HG02970 (cell line): ENCODE measurements at regions not wholly inside any gene's neighbourhood (a gene's known extent, or its start where the extent isn't known, plus 50 kb on each side); places are given as distances from the start of the nearest gene placed in this dataset.

Experiments
- ATAC-seq: cut with Tn5 transposase; IDR thresholded peaks from one replicate; pipeline ENCODE4 v1.9.1; 2021; ENCODE audit warnings: mild to moderate bottlenecking, moderate library complexity, moderate number of reproducible peaks; ENCODE audit not compliant: unreplicated experiment, low FRiP score

DNA sequence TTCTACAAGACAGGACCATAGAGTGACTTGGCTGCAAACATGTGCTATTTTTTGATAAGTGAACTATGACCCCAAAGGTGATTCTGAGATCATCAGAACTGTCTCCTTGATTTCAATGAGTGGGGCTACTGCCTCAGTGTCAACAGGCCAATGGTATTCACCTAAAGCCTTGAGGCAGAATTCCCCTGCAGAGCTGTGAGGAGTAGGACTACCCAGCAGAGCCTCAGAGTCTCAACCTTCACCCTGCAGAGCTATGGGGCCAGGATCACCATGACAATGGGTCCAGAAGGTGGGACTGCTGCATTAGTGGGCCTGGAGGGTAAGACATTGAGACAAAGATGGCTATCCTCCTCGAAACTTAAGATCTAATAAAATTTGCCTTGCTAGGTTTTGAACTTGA, 1668.2 kb upstream of the SLC39A10 start:
- ATAC-seq = no peak

DNA sequence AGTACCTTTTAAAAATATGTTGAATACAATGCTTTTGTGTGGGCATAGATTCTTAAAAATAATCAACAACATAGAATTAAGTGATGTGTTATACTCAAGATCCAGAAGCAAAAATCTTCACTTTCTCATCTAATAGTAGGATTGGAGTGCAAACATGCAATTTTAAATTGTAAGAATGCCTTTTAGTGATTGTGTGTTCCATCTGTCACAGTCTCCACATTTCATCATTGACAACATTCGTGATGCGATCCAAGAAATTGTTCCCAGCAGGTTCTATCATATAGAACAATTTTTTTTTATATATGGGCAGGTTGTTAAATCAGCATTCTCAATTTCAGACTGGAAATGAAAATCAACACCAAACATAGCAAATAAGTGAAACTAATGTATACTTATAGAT, 1671.8 kb upstream of the SLC39A10 start:
- ATAC-seq = no peak

DNA sequence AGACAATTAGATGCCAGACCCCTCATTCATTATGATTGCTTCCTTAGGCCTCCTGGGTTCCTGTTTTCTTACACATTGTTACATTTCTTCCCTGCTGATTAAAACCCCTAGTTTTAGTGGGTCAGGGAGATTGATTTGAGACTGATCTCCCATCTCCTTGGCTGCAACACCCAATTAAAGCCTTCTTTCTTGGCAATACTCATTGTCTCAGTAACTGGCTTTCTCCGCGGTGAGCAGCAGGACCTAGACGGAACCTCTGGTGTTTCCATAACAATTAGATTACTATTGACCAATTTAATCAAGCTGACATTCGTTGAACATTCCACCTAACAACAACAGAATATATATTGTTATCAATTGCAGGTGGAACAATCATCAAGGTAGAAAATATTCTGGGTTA, 1676.4 kb upstream of the SLC39A10 start:
- ATAC-seq = no peak

DNA sequence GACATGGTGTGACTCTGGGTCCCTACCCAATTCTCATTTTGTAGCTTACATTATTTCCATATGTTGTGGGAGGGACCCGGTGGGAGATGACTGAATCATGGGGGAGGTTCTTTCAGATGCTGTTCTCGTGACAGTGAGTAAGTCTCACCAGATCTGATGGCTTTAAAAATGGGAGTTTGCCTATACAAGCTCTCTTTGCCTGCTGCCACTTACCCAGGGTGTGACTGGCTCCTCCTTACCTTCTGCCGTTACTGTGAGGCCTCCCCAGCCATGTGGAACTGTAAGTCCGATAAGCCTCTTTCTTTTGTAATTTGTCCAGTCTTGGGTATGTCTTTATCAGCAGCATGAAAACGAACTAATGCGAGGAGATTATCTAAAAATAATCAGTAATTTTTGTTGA, 1683.2 kb upstream of the SLC39A10 start:
- ATAC-seq = no peak

DNA sequence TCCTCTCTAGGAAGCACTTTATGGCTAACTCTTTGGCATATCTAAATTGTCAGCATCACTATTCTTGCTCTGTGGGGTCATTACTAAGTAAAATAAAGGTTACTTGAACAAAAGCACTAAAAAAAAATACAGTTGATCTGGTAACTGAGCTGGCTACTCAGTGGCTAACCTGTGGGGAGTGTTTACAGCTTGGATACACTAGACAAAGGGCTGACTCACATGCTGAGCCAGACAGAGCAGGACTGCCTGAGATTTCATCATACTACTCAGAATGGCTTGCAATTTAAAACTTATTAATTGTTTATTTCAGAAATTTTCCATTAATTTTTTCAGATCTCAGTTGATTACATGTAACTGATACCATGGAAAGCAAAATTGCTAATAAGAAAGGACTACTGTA, 1690.4 kb upstream of the SLC39A10 start:
- ATAC-seq = no peak

DNA sequence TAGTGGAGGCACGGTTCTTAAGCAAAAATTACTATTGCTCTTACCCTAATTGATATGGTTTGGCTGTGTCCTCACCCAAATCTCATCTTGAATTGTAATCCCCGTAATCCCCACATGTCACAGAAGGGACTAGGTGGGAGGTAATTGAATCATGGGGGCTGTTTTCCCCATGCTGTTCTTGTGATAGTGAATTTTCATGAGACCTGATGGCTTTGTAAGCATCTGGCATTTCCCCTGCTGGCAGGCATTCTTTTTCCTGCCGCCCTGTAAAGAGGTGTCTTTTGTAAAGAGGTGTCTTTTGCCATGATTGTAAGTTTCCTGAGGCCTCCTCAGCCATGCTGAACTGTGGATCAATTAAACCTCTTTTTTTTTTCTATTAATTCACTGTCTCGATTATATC, 1691.8 kb upstream of the SLC39A10 start:
- no peak for ATAC-seq

DNA sequence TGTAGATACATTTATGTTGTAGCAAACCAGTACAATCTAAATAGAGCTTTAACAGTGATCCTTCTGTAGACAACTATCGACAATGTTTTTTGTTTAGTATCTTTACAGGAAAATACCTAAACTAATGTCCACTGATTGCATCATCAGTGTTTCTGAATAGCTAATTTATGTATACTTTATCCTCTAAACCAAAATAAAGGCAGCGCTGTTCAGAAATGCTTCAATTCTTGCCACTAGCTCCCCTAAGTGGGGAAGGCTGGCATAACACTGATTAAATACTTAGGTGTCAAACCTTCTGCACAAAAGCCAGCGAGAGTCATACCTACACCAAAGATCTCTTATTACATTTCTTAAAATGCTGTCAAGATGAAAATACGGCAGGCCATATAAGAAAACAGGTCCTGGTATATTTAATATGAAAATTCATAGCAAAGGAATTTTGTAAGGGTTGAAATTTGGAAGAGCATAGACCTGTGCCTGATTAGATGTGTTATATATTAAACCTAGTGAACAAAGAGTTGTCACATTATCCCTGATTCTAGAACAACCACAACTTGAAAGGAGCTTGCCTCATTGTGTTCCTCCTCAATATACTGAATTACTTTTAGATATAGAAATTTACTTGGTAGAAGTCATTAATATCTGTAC, 1693.4 kb upstream of the SLC39A10 start:
- peak; percentile 49 for ATAC-seq

DNA sequence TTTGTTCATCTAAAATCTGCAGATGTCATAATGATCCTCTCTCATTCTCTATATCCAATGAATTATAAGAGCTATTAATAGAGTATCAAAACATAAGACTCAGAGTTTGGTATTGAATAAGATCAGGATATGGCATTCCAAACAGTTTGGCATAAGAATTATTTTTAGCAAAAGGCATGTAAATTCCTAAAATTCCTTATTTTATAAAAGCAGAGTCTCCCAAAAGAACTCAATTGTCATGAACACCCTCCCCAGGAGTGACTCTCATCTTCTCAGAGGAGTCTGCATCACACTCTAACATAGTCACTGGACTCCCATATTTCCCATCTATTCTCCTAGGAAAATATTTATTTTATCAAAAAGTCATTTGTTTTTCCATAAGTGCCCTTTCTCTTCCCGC, 1710.2 kb upstream of the SLC39A10 start:
- no peak for ATAC-seq

DNA sequence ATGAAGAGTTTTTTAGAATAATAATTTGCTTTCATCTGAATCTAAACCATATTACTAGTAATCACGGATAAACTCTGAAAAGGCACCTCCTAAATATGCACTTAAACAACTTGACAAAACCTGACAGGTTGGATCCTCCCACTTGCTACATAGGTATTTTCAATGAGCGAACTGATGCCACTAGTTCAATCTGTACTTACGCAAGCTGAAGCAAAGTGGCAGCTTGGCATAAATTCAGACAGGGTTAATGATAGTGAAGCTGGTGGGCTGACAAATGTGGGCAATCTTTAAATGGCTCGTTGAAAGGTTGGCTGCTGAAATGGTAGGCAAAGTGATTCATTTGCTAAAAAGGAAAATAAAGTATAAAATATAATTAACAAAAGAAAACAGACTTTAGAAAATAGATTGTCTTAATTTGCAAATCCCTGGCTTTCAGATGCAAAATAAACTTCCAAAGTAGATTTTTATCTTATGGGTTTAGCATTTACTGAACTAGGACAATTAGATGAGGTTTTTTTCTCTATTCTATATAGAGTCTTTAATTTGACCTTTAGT, 1713.5 kb upstream of the SLC39A10 start:
- no peak for ATAC-seq

DNA sequence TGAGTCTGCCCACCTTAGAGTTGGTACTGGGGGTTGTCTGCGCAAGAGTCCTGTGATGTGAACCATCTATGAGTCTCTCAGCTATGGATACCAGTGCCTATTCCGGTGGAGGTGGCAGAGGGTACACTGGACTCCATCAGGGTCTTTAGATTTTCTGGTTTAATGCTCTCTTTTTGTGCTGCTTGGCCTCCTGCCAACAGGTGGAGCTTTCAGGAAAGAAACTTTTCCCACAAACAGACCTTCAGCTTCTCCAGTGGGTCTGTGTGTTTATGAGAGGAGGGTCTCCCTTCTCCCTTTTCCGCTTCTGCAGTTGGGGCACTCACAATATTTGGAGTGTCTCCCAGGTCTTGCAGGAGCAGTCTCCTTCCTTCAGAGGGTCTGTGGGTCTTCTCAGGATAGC, 1721.9 kb upstream of the SLC39A10 start:
- ATAC-seq = no peak

DNA sequence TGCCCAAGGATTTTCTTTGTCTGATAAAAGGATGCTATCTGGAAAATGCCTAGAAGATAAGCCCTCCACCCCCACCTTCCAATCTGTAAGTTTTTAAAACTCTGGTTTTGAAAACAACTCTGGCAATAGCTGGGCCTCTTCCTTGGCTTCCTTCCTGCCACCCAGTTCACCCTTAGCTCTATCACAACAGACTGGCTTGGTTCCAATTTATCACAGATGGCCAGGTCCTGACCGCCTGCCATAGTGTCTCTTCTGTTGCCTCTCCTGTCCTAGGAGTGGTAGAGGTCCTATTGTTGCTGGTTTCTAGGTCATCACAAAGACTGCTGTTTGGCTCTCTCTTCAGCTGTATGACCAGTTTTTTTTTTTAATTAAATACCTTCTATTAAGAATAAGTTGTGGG, 1727.9 kb upstream of the SLC39A10 start:
- no peak for ATAC-seq

DNA sequence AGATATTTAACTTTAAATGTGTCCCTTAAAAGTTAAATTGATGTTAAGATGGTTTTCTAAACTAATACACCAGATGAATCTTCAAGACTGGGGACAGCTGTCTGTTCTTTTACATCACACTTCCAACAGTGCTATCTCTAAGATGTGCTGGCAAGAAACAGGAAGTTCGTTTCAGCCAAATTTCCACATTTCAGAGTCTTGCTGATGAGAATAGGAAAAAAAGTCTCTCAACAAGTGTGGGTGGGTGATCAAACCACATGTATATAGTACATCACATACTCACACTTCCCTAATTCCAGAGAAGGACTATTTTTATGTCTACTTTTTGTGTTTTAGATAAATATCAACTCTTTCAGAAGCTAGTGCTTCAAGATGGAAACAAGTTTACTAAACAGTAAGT, 1712.8 kb upstream of the TMEFF2 start:
- ATAC-seq = no peak

DNA sequence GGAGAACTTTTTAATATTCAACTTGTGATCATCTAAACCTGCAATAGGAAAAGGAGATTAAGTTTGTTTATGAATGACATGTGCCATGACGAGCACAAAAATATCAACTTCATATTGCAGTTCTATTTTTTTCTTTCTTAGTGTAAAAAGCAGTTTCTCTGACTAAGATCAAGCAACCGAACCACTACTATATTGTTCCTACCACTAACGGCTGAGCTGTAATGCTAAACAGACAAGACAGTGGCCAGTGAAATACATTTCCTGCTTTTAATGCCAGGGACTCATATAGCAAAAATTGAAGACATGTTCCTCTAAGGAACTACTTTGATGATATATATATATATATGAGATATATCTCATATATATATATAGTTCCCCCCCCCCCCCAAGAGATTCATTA, 1705.6 kb upstream of the TMEFF2 start:
- no peak for ATAC-seq

DNA sequence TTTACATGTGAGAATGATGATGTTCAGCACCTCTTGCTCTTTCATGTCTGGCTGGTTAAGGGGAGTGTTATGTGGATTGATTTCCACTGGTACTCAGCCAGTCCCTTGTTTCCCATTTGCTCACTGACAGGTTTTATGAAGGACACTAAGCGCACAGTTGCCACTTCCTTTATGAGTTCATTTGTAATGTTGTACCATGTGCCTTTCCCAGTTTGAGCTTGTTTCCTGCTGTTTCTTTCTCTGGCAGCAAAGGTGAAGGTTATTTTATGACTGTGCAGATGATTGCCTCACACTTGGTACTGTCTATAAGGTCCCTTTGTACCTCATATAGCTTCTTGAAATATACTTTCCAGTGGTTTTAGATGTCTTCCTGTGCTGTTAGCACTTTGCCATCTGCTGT, 1700.5 kb upstream of the TMEFF2 start:
- no peak for ATAC-seq

DNA sequence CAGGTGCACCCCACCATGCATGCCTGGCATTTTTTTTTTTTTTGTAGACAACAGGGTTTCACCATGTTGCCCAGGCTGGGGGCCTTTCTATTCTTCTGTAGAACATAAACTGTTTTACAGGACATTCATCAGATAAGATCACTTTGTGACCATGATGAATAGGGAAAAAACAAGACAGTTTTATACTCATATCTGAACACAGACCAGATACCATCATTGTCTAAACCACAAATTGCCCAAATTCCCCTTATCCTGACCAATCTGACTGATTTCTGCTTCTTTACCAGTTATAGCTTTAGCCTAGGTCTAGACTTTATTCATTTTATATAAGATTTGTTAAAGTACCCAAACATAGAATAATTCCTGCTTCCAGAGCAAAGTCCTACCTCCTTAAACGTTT, 1699.3 kb upstream of the TMEFF2 start:
- ATAC-seq = no peak

DNA sequence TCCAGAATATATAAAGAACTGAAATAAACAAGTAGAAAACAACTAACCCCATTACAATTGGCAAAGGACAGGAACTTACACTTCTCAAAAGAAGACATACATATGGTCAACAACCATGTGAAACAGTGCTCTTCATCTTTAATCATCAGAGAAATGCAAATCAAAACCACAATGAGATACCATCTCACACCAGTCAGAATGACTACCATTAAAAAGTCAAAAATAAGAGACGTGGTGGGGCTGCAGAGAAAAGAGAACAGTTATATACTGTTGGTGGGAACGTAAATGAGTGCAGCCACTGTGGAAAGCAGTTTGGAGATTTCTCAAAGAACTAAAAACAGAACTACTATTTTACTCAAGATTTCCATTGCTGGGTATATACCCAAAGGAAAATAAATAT, 1696.3 kb upstream of the TMEFF2 start:
- ATAC-seq = no peak

DNA sequence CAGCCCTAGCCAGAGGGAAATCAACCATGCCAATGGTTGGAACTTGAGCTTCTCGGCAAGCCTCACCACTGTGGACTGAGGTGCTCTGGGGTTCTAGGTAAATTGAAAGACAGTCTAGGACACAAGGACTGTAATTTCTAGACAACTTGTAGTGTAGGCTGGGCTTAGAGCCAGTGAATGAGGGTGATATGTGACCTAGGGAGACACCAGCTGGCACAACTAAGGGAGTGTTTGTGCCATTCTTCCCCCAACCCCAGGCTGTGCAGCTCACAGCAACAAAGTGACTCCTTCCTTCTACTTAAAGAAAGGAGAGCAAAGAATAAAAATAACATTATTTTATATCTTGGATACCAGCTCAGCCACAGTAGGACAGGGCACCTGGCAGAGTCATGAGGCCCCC, 1690.7 kb upstream of the TMEFF2 start:
- no peak for ATAC-seq

DNA sequence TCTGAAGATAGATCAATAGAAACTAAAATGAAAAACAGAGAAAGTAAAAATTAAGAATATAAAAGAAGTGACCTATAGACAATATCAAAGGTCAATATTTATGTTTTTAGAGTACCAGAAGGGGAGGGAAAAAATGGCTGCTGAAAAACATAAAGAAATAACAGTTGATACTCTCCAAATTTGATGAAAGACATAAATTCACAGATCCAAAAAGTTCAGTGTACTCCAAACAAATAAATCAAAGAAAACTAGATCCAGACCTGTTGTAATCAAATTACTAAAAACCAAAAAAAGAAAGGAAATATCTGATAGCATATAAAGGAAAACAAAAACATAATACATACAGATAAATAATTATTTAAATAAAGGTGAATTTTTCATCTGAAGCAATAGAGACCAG, 1689.1 kb upstream of the TMEFF2 start:
- ATAC-seq = no peak

DNA sequence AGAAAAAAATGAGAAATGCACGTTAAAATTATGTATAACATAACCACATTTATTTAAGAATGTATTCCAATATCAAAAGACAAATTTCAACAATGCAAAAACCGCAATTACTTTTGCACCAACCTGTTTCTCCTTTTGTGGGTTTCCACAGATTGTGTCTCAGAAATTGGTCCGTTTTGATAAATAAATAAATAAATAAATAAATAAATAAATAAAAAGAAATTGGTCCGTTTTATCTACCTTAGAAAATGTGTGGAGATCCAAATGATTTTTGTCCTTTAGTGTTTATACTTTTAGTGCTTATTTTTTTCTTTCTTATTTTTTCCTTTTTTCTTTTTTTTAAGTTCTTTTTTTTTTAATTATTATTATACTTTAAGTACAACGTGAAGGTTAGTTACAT, 1682.2 kb upstream of the TMEFF2 start:
- ATAC-seq = no peak

DNA sequence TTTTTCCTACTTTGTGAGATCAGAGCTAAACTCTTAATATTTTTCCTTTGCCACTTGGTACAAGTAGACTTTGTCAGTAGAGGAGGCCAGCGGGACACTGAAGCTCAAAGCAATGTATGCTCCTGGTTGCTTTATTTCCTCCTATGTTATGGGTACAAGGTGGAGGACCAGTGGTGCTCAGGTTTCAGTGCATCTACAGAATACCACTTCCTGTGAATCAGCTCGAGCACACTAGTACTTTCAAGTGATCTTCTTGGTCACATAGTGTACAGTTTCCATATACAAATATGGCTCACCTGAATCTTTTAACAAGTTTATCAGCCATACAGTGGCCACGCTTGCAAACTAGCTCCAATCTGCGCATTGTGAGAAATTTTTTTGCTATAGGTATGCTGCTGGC, 1674.8 kb upstream of the TMEFF2 start:
- no peak for ATAC-seq

DNA sequence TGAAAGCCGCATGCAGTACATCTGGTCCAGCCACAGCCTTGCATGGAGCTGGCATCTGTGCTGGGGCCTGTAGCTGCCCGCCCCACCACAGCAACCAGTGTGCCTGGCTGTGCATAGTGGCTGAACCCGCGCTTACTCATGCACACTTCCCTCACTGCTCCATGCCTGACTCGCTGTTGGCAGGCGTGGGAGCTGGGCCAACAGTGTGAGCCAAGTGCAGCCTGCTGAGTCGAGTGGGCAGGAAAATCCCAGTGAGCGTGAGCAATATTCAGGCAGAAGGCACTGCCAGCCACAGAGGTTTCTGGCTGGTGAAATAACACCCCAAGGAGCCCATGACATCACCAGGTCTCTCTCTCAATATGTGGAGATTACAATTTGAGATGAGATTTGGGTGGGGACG, 1674.1 kb upstream of the TMEFF2 start:
- no peak for ATAC-seq

DNA sequence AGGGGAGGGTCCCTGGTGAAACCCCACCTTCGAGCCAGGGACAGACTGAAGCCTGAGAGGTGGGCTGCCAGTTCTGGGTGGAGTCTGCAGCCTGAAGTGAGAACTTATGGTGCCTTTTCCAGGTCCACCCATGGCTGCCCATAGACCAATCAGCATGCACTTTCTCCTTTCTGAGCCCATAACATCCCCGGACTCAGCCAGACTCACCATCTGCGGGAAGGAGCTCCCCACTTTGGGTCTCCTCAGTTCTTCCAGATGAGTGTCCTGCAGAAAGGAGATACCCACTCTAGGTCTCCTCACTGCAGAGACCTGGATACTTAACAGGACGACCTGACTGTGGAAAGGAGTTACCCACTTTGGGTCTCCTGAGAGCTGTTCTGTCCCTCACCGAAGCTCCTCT, 1673.4 kb upstream of the TMEFF2 start:
- ATAC-seq = no peak

DNA sequence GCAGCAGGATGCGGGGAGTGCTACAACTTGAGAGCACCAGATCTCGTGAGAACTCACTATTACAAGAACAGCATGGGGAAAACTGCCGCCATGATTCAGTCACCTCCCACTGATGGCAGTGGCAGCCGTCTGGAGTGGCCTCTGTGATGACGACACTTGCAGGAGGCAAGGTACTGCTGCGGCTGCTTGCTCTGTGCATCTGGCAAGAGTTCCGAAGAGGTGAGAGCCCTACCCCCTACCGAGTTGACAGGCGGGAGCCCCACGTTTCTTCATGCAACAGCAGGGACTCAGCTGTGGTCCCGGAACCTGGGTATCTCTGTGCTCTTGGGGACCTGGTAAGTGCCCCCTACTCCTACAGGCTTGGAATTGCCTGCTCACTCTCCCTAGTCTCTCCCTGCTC, 1672.7 kb upstream of the TMEFF2 start:
- ATAC-seq = no peak
